ENCODE measurements at regions not wholly inside any gene's neighbourhood (a gene's known extent, or its start where the extent isn't known, plus 50 kb on each side); places are given as distances from the start of the nearest gene placed in this dataset.
"Not testable (repeated sequence)": the region's sequence is repeated elsewhere in the genome, so short reads cannot be mapped to it uniquely, and the experiment has no call there.

- H3K36me3 Mint-ChIP-seq = no peaks in the 10 kb centered on the region
- H3K27ac ChIP-seq (ENCODE audit: insufficient read depth, low read length, poor library complexity, severe bottlenecking) = no peak overlapping the region
- H3K4me1 ChIP-seq (ENCODE audit: control insufficient read depth, insufficient read depth, low read length, poor library complexity, severe bottlenecking) = no peaks in the 10 kb centered on the region
- no peak for ATAC-seq (ENCODE audit: low read depth in 2 of 2)
- H3K4me3 Mint-ChIP-seq = no peak overlapping the region
- no peaks in the 10 kb centered on the region for H3K4me1 Mint-ChIP-seq
- H3K27me3 Mint-ChIP-seq = no peaks in the 10 kb centered on the region
- H3K27me3 ChIP-seq (ENCODE audit: control insufficient read depth, insufficient read depth, low read length) = no peaks in the 10 kb centered on the region
- no peak overlapping the region for H3K4me3 ChIP-seq (ENCODE audit: low read depth, low read length)
- no peaks in the 10 kb centered on the region for H3K36me3 ChIP-seq (ENCODE audit: control insufficient read depth, insufficient read depth, low read length)
- no peak overlapping the region for H3K27ac Mint-ChIP-seq
- peaks cover 0 to 21% of the 10 kb centered on the region in 2 experiments for H3K9me3 ChIP-seq (ENCODE audit: control insufficient read depth in 2 of 2, low read length in 2 of 2)
- peaks cover 6 to 28% (median 14%) of the 10 kb centered on the region in 7 donors for H3K9me3 Mint-ChIP-seq
- DNase-seq = no peak
Measured at GRCh38 chr3:6047016-6047415, 813.9 kb upstream of the GRM7 start.

DNA sequence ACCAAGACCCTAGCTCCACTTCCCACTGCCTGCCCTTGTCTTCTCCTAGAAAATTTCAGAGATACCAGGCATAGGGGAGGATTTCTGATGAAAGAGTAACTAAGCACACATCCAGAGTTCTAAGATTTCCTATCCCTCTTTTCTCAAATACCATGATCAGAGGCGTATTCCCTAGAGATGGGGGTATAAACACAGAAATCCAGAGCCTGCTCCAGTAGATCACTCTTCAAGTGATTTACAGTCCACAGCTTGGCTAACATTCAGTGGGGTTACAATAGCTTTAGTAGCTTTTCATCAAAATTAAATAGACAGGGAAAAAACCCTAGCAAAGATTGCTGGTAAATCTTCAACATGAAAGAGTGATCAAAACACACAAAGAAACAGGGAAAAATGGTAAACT, 800.7 kb upstream of the GRM7 start:
- Histone ChIP-seq H3K9me3 (ENCODE audit: control insufficient read depth in 2 of 2, low read length in 2 of 2) (peaks cover 0 to 2% of the 10 kb centered on the region in 2 experiments), H3K36me3 (ENCODE audit: control insufficient read depth, insufficient read depth, low read length) (no peaks in the 10 kb centered on the region), H3K4me1 (ENCODE audit: control insufficient read depth, insufficient read depth, low read length, poor library complexity, severe bottlenecking) (no peaks in the 10 kb centered on the region), H3K4me3 (ENCODE audit: low read depth, low read length) (no peak overlapping the region), H3K27me3 (ENCODE audit: control insufficient read depth, insufficient read depth, low read length) (no peaks in the 10 kb centered on the region), H3K27ac (ENCODE audit: insufficient read depth, low read length, poor library complexity, severe bottlenecking) (no peak overlapping the region)
- no peak overlapping the region for H3K4me3 Mint-ChIP-seq
- no peaks in the 10 kb centered on the region for H3K36me3 Mint-ChIP-seq
- ATAC-seq (ENCODE audit: low read depth in 2 of 2) = no peak
- DNase-seq = no peak
- no peak overlapping the region for H3K27ac Mint-ChIP-seq
- no peaks in the 10 kb centered on the region for H3K27me3 Mint-ChIP-seq
- no peaks in the 10 kb centered on the region for H3K4me1 Mint-ChIP-seq
- H3K9me3 Mint-ChIP-seq = peaks cover 0 to 10% (median 4%) of the 10 kb centered on the region in 7 donors

DNA sequence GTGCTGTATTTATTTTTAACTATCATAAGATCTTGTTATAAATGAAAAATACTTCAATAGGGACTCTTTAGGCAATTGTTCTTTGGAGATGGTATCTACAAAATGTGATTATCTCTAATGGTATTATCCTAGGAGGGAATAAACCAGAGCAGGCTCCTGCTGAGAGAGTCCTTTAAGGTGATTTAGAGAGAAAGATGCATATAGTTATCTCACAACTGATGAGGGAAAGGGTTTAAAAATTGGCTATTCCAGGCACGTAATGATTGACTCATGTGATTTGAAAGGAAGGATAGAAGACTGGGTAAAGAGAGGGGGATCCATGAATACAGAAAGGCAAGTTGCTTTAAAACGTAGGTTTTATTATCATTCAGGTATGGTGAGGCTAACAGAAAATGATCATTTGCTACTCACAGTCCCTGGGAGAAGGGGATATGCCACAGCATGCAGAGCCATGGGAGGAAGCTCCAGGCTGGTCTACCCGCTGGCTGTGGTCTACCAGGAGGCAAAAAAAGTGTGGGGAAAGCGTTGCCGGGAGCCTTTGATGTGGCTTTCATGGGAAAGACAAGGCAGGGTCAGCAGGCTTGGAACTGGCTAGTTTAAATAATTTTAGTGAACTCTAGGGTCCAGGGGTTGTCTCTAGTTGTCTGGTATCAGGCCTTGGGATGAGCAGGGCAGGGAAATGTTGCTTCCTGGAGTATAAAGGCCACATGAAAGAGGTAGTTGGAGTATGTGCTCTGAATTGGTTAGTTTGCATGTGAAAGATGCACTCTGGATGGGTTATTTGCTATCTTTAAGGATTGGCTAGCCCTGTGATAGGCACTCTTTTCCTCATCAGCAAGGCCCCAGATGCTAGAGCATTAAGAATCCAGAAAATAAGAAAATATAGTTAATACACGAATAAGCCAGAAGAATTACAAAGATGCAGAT, 798.4 kb upstream of the GRM7 start:
- Mint-ChIP-seq H3K9me3 (peaks cover 0 to 10% (median 5%) of the 10 kb centered on the region in 7 donors), H3K36me3 (no peaks in the 10 kb centered on the region), H3K4me3 (no peak overlapping the region), H3K27me3 (no peaks in the 10 kb centered on the region), H3K4me1 (no peaks in the 10 kb centered on the region), H3K27ac (no peak overlapping the region)
- Histone ChIP-seq H3K9me3 (ENCODE audit: control insufficient read depth in 2 of 2, low read length in 2 of 2) (no peaks in the 10 kb centered on the region), H3K4me1 (ENCODE audit: control insufficient read depth, insufficient read depth, low read length, poor library complexity, severe bottlenecking) (no peaks in the 10 kb centered on the region), H3K36me3 (ENCODE audit: control insufficient read depth, insufficient read depth, low read length) (no peaks in the 10 kb centered on the region), H3K27me3 (ENCODE audit: control insufficient read depth, insufficient read depth, low read length) (no peaks in the 10 kb centered on the region), H3K27ac (ENCODE audit: insufficient read depth, low read length, poor library complexity, severe bottlenecking) (no peak overlapping the region), H3K4me3 (ENCODE audit: low read depth, low read length) (no peak overlapping the region)
- DNase-seq (no peak), ATAC-seq (ENCODE audit: low read depth in 2 of 2) (no peak)

- H3K4me3 ChIP-seq (ENCODE audit: low read depth, low read length) = no peak overlapping the region
- Mint-ChIP-seq H3K27ac (no peak overlapping the region), H3K36me3 (no peaks in the 10 kb centered on the region), H3K9me3 (peaks cover 0 to 9% (median 2%) of the 10 kb centered on the region in 7 donors), H3K4me3 (no peak overlapping the region), H3K4me1 (no peaks in the 10 kb centered on the region), H3K27me3 (no peaks in the 10 kb centered on the region)
- H3K4me1 ChIP-seq (ENCODE audit: control insufficient read depth, insufficient read depth, low read length, poor library complexity, severe bottlenecking) = no peaks in the 10 kb centered on the region
- no peaks in the 10 kb centered on the region for H3K27me3 ChIP-seq (ENCODE audit: control insufficient read depth, insufficient read depth, low read length)
- H3K9me3 ChIP-seq (ENCODE audit: control insufficient read depth in 2 of 2, low read length in 2 of 2) = no peaks in the 10 kb centered on the region
- ATAC-seq (ENCODE audit: low read depth in 2 of 2) = no peak
- H3K27ac ChIP-seq (ENCODE audit: insufficient read depth, low read length, poor library complexity, severe bottlenecking) = no peak overlapping the region
- H3K36me3 ChIP-seq (ENCODE audit: control insufficient read depth, insufficient read depth, low read length) = no peaks in the 10 kb centered on the region
- no peak for DNase-seq
Measured at GRCh38 chr3:6066397-6066796, 794.5 kb upstream of the GRM7 start.

DNA sequence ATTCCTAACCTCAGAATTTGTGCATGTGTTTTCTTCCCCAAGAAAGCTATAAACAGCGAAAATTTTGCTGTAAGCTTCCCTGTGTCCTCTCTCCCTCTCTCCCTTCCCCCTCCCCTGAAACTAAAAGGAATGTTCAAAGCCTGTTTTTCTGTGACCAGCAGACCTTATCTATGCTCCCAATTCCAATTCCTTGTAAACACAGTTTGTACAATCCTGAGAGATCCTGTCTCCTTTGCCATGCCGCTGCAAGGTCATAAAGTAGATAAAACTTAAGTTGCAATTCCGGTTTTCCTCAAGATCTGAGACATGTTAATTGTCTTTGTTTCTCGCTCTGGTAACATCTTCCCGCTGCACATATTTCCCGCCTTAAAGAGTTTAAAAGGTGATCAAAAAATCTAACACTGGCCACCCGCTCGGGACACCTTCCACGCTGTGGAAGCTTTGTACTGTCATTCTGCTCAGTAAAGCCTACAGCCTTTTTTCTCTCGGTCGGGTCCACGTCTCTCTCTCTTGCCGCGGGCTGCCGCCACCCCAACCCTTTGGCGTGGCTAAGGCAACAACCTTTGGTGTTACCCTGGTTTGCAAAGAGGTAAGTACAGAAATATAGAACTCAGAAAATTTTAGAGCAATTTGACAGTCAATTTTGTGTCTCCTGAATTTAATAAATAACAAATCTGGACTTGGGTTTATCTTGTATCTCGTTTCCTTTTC, 793.9 kb upstream of the GRM7 start:
- H3K4me3 ChIP-seq (ENCODE audit: low read depth, low read length); H3K36me3 ChIP-seq (ENCODE audit: control insufficient read depth, insufficient read depth, low read length); ATAC-seq (ENCODE audit: low read depth in 2 of 2); H3K27ac ChIP-seq (ENCODE audit: insufficient read depth, low read length, poor library complexity, severe bottlenecking); H3K4me3 Mint-ChIP-seq; H3K36me3 Mint-ChIP-seq; H3K9me3 Mint-ChIP-seq; H3K4me1 ChIP-seq (ENCODE audit: control insufficient read depth, insufficient read depth, low read length, poor library complexity, severe bottlenecking); H3K27me3 ChIP-seq (ENCODE audit: control insufficient read depth, insufficient read depth, low read length); H3K27ac Mint-ChIP-seq; H3K9me3 ChIP-seq (ENCODE audit: control insufficient read depth in 2 of 2, low read length in 2 of 2); DNase-seq; H3K4me1 Mint-ChIP-seq; H3K27me3 Mint-ChIP-seq: not testable (repeated sequence)

GRCh38 chr3:6074952-6075351, 786.0 kb upstream of the GRM7 start:
- Histone ChIP-seq H3K27me3 (ENCODE audit: control insufficient read depth, insufficient read depth, low read length) (no peaks in the 10 kb centered on the region), H3K4me3 (ENCODE audit: low read depth, low read length) (no peak overlapping the region), H3K36me3 (ENCODE audit: control insufficient read depth, insufficient read depth, low read length) (no peaks in the 10 kb centered on the region), H3K4me1 (ENCODE audit: control insufficient read depth, insufficient read depth, low read length, poor library complexity, severe bottlenecking) (no peaks in the 10 kb centered on the region), H3K9me3 (ENCODE audit: control insufficient read depth in 2 of 2, low read length in 2 of 2) (peaks cover 0 to 2% of the 10 kb centered on the region in 2 experiments), H3K27ac (ENCODE audit: insufficient read depth, low read length, poor library complexity, severe bottlenecking) (no peak overlapping the region)
- H3K9me3 Mint-ChIP-seq = peaks cover 0 to 26% (median 9%) of the 10 kb centered on the region in 7 donors
- no peaks in the 10 kb centered on the region for H3K36me3 Mint-ChIP-seq
- no peak for DNase-seq
- H3K27me3 Mint-ChIP-seq = no peaks in the 10 kb centered on the region
- no peaks in the 10 kb centered on the region for H3K4me1 Mint-ChIP-seq
- no peak overlapping the region for H3K4me3 Mint-ChIP-seq
- no peak for ATAC-seq (ENCODE audit: low read depth in 2 of 2)
- H3K27ac Mint-ChIP-seq = no peak overlapping the region

GRCh38 chr3:6078436-6078835, 782.5 kb upstream of the GRM7 start:
- no peak overlapping the region for H3K4me3 Mint-ChIP-seq
- Histone ChIP-seq H3K4me1 (ENCODE audit: control insufficient read depth, insufficient read depth, low read length, poor library complexity, severe bottlenecking) (no peaks in the 10 kb centered on the region), H3K4me3 (ENCODE audit: low read depth, low read length) (no peak overlapping the region), H3K27ac (ENCODE audit: insufficient read depth, low read length, poor library complexity, severe bottlenecking) (no peak overlapping the region), H3K9me3 (ENCODE audit: control insufficient read depth in 2 of 2, low read length in 2 of 2) (peaks cover 0 to 2% of the 10 kb centered on the region in 2 experiments), H3K36me3 (ENCODE audit: control insufficient read depth, insufficient read depth, low read length) (no peaks in the 10 kb centered on the region), H3K27me3 (ENCODE audit: control insufficient read depth, insufficient read depth, low read length) (no peaks in the 10 kb centered on the region)
- H3K36me3 Mint-ChIP-seq = no peaks in the 10 kb centered on the region
- no peaks in the 10 kb centered on the region for H3K27me3 Mint-ChIP-seq
- no peaks in the 10 kb centered on the region for H3K4me1 Mint-ChIP-seq
- ATAC-seq (ENCODE audit: low read depth in 2 of 2) (no peak), DNase-seq (no peak)
- peaks cover 2 to 32% (median 11%) of the 10 kb centered on the region in 7 donors for H3K9me3 Mint-ChIP-seq
- H3K27ac Mint-ChIP-seq = no peak overlapping the region

Measured in CD4-positive, CD25-positive, alpha-beta regulatory T cell (primary cell).